IMR-90 (cell line): ENCODE measurements at regions not wholly inside any gene's neighbourhood (a gene's known extent, or its start where the extent isn't known, plus 50 kb on each side); places are given as distances from the start of the nearest gene placed in this dataset.

Experiments
- CHD1 ChIP-seq: IDR thresholded peaks from 2 replicates; pipeline ENCODE4 v1.6.1; 2012; ENCODE audit warnings: low read depth, low read length, improper control_type of control experiment
- FOS ChIP-seq: fragments of 150-350 bp; IDR thresholded peaks from 2 replicates; pipeline ENCODE4 v1.6.1; 2016; ENCODE audit warnings: low read depth, low read length
- MAZ ChIP-seq: IDR thresholded peaks from 2 replicates; pipeline ENCODE4 v1.6.1; 2012; ENCODE audit warnings: low read depth, mild to moderate bottlenecking, low read length, improper control_type of control experiment, moderate library complexity, borderline replicate concordance
- NFE2L2 ChIP-seq: fragments of 150-350 bp; IDR thresholded peaks from 2 replicates; pipeline ENCODE4 v1.6.1; 2016; ENCODE audit warnings: low read depth, mild to moderate bottlenecking, low read length
- POLR2A ChIP-seq: IDR thresholded peaks from 2 replicates; pipeline ENCODE4 v1.6.1; 2012; ENCODE audit warnings: mild to moderate bottlenecking, low read depth, low read length
- RFX5 ChIP-seq: IDR thresholded peaks from 2 replicates; pipeline ENCODE4 v1.8.0; 2012; ENCODE audit warnings: low read depth, mild to moderate bottlenecking, low read length, moderate library complexity
- SMC3 ChIP-seq: fragments of 150-350 bp; IDR thresholded peaks from 2 replicates; pipeline ENCODE4 v1.6.1; 2016; ENCODE audit warnings: low read depth, mild to moderate bottlenecking, antibody characterized with exemption, low read length, moderate library complexity
- TF ChIP-seq, protein P1 (sequence below): conservative IDR thresholded peaks from 2 replicates; pipeline ENCODE4 v1.5.1; 2012; ENCODE audit warnings: mild to moderate bottlenecking, low read depth, low read length, improper control_type of control experiment
- TF ChIP-seq, protein P2 (sequence below): fragments of 150-350 bp; IDR thresholded peaks from 2 replicates; pipeline ENCODE4 v1.6.1; 2017; ENCODE audit warnings: mild to moderate bottlenecking, antibody characterized with exemption, low read length, low read depth
- TF ChIP-seq, protein P3 (sequence below): fragments of 150-350 bp; IDR thresholded peaks from 2 replicates; pipeline ENCODE4 v1.6.1; 2016; ENCODE audit warnings: low read depth, mild to moderate bottlenecking, low read length, moderate library complexity, borderline replicate concordance

DNA sequence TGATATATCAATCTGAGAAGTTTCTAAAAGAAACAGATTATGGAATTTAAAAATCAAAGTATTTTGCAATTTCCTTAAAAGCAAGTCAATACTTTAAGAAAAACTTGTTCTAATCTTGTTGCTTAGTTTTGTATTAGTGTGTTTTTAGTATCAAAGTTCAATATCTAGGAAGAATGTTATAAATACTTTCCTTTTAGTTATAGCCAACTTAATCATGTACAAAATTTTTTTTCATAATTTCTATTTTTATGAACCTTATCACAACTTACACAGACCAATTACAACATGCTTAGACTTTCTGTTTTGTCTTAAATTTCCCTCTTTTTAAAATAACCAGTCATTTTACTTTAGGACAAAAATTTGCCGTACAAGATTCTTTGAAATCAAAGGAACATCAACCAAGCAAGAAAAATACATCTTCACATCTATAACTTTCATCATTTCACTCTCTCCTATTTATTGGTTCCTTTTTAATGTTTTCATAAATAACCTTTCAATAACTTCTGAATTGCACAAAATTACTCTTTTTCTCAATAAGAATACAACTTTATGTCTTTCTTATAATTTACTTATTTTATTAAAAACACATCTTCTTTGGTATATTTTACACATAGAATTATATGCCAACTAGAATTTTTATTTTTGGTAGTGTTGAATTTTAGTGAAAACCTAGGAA lies 308.2 kb upstream of the GLI3 start:
- TF ChIP-seq, protein P1, sequence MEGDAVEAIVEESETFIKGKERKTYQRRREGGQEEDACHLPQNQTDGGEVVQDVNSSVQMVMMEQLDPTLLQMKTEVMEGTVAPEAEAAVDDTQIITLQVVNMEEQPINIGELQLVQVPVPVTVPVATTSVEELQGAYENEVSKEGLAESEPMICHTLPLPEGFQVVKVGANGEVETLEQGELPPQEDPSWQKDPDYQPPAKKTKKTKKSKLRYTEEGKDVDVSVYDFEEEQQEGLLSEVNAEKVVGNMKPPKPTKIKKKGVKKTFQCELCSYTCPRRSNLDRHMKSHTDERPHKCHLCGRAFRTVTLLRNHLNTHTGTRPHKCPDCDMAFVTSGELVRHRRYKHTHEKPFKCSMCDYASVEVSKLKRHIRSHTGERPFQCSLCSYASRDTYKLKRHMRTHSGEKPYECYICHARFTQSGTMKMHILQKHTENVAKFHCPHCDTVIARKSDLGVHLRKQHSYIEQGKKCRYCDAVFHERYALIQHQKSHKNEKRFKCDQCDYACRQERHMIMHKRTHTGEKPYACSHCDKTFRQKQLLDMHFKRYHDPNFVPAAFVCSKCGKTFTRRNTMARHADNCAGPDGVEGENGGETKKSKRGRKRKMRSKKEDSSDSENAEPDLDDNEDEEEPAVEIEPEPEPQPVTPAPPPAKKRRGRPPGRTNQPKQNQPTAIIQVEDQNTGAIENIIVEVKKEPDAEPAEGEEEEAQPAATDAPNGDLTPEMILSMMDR, result no peak
- TF ChIP-seq POLR2A, result no peak
- TF ChIP-seq NFE2L2, result no peak
- TF ChIP-seq RFX5, result no peak
- TF ChIP-seq CHD1, result no peak
- TF ChIP-seq SMC3, result no peak
- TF ChIP-seq, protein P2, sequence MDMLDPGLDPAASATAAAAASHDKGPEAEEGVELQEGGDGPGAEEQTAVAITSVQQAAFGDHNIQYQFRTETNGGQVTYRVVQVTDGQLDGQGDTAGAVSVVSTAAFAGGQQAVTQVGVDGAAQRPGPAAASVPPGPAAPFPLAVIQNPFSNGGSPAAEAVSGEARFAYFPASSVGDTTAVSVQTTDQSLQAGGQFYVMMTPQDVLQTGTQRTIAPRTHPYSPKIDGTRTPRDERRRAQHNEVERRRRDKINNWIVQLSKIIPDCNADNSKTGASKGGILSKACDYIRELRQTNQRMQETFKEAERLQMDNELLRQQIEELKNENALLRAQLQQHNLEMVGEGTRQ, result no peak
- TF ChIP-seq, protein P3, sequence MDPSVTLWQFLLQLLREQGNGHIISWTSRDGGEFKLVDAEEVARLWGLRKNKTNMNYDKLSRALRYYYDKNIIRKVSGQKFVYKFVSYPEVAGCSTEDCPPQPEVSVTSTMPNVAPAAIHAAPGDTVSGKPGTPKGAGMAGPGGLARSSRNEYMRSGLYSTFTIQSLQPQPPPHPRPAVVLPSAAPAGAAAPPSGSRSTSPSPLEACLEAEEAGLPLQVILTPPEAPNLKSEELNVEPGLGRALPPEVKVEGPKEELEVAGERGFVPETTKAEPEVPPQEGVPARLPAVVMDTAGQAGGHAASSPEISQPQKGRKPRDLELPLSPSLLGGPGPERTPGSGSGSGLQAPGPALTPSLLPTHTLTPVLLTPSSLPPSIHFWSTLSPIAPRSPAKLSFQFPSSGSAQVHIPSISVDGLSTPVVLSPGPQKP, result no peak
- no peak for TF ChIP-seq FOS
- TF ChIP-seq MAZ, result no peak
